HEK293 (cell line): ENCODE measurements at regions not wholly inside any gene's neighbourhood (a gene's known extent, or its start where the extent isn't known, plus 50 kb on each side); places are given as distances from the start of the nearest gene placed in this dataset.

Experiments
- CTCF ChIA-PET: fragments of 350-600 bp; formaldehyde crosslinking; extraction: SDS; loops from one replicate; lab custom pipeline; 2021; ENCODE audit warnings: antibody characterized with exemption; lab: Yijun Ruan, JAX
- POLR2A ChIA-PET: fragments of 300-600 bp; formaldehyde crosslinking; extraction: SDS; loops from one replicate; lab custom pipeline; 2020; ENCODE audit warnings: antibody characterized with exemption, inconsistent platforms; lab: Yijun Ruan, JAX
- H3K27ac ChIP-seq: fragments of 200-500 bp; sonication (Bioruptor generic); 2 replicates; pipeline ENCODE4 v1.5.1; 2014; ENCODE audit warnings: low read depth, low read length, control low read depth, inconsistent platforms; ENCODE audit errors: extremely low read depth
- H3K36me3 ChIP-seq, 2 experiments: fragments of 200-500 bp in 1 of 2; sonication (Bioruptor generic) in 1 of 2; 1 replicate in 1 of 2; 2 replicates in 1 of 2; pipeline ENCODE4 v1.5.1; 2014 to 2017; ENCODE audit warnings: inconsistent platforms in 2 of 2, low read length in 2 of 2; ENCODE audit not compliant: control insufficient read depth in 2 of 2, insufficient read depth in 1 of 2
- H3K4me1 ChIP-seq: fragments of 200-500 bp; sonication (Bioruptor generic); 2 replicates; pipeline ENCODE4 v1.5.1; 2014; ENCODE audit warnings: mild to moderate bottlenecking, low read length, inconsistent platforms; ENCODE audit not compliant: control insufficient read depth, insufficient read depth
- H3K4me3 ChIP-seq: 2 replicates; pipeline ENCODE4 v1.5.1; 2011; ENCODE audit warnings: low read depth, mild to moderate bottlenecking, control low read depth, low read length, moderate library complexity
- H3K9me3 ChIP-seq: fragments of 200-500 bp; sonication (Bioruptor generic); 2 replicates; pipeline ENCODE4 v1.5.1; 2014; ENCODE audit warnings: low read depth, low read length, inconsistent platforms; ENCODE audit not compliant: control insufficient read depth, insufficient read depth
- SALL2 ChIP-seq: fragments of 450-650 bp; formaldehyde crosslinking; IDR thresholded peaks from 2 replicates; pipeline ENCODE4 v1.5.0; 2017; ENCODE audit warnings: missing biosample characterization, mild to moderate bottlenecking, missing genetic modification characterization, borderline replicate concordance
- SETDB1 ChIP-seq: IDR thresholded peaks from one replicate; pipeline ENCODE4 v1.6.1; 2017; ENCODE audit warnings: mild to moderate bottlenecking, low read length, moderate library complexity, mixed read lengths; ENCODE audit not compliant: insufficient read length
- TSHZ1 ChIP-seq: fragments of 450-650 bp; formaldehyde crosslinking; IDR thresholded peaks from 2 replicates; pipeline ENCODE4 v1.5.1; 2016; ENCODE audit warnings: missing biosample characterization, missing genetic modification characterization, borderline replicate concordance
- ZBTB11 ChIP-seq: fragments of 450-650 bp; formaldehyde crosslinking; conservative IDR thresholded peaks from 2 replicates; pipeline ENCODE4 v1.5.1; 2016; ENCODE audit warnings: low read depth, missing biosample characterization, missing genetic modification characterization
- ZBTB7A ChIP-seq: fragments of 450-650 bp; formaldehyde crosslinking; IDR thresholded peaks from 2 replicates; pipeline ENCODE4 v1.5.1; 2016; ENCODE audit warnings: low read depth, missing biosample characterization, missing genetic modification characterization
- ZEB2 ChIP-seq: fragments of 450-650 bp; formaldehyde crosslinking; IDR thresholded peaks from 2 replicates; pipeline ENCODE4 v1.5.1; 2016; ENCODE audit warnings: missing biosample characterization, missing genetic modification characterization
- ZFP3 ChIP-seq: fragments of 450-650 bp; formaldehyde crosslinking; IDR thresholded peaks from 2 replicates; pipeline ENCODE4 v1.5.1; 2016; ENCODE audit warnings: low read depth, missing biosample characterization, missing genetic modification characterization
- ZNF211 ChIP-seq: fragments of 450-650 bp; formaldehyde crosslinking; IDR thresholded peaks from 2 replicates; pipeline ENCODE4 v1.5.1; 2016; ENCODE audit warnings: low read depth, missing biosample characterization, missing genetic modification characterization
- ZNF239 ChIP-seq: fragments of 450-650 bp; formaldehyde crosslinking; IDR thresholded peaks from 2 replicates; pipeline ENCODE4 v1.5.1; 2016; ENCODE audit warnings: missing biosample characterization, missing genetic modification characterization
- ZNF274 ChIP-seq, 2 experiments: fragments of 200-500 bp in 1 of 2; fragments of 450-650 bp in 1 of 2; sonication (Bioruptor generic) in 1 of 2; formaldehyde crosslinking in 1 of 2; IDR thresholded peaks; 2 replicates each; pipeline versions ENCODE4 v1.5.1 to v1.6.1; 2014 to 2016; ENCODE audit warnings: borderline replicate concordance in 1 of 2, inconsistent platforms in 1 of 2, low read length in 1 of 2, missing biosample characterization in 1 of 2, missing genetic modification characterization in 1 of 2
- ZNF302 ChIP-seq: fragments of 450-650 bp; formaldehyde crosslinking; IDR thresholded peaks from 2 replicates; pipeline ENCODE4 v1.5.1; 2016; ENCODE audit warnings: missing biosample characterization, missing genetic modification characterization, low read depth
- ZNF335 ChIP-seq: fragments of 450-650 bp; formaldehyde crosslinking; conservative IDR thresholded peaks from 2 replicates; pipeline ENCODE4 v1.5.1; 2016; ENCODE audit warnings: missing biosample characterization, missing genetic modification characterization
- ZNF473 ChIP-seq: fragments of 450-650 bp; formaldehyde crosslinking; IDR thresholded peaks from 2 replicates; pipeline ENCODE4 v1.5.1; 2017; ENCODE audit warnings: missing biosample characterization, missing genetic modification characterization
- ZNF521 ChIP-seq: fragments of 450-650 bp; formaldehyde crosslinking; IDR thresholded peaks from 2 replicates; pipeline ENCODE4 v1.5.1; 2017; ENCODE audit warnings: missing biosample characterization, mild to moderate bottlenecking, missing genetic modification characterization
- ZNF560 ChIP-seq: fragments of 450-650 bp; formaldehyde crosslinking; IDR thresholded peaks from 2 replicates; pipeline ENCODE4 v1.5.1; 2017; ENCODE audit warnings: missing biosample characterization, missing genetic modification characterization, borderline replicate concordance
- ZNF571 ChIP-seq: fragments of 450-650 bp; formaldehyde crosslinking; IDR thresholded peaks from 2 replicates; pipeline ENCODE4 v1.5.0; 2017; ENCODE audit warnings: missing biosample characterization, missing genetic modification characterization
- ZNF621 ChIP-seq: fragments of 450-650 bp; formaldehyde crosslinking; IDR thresholded peaks from 2 replicates; pipeline ENCODE4 v1.5.1; 2017; ENCODE audit warnings: missing biosample characterization, missing genetic modification characterization
- ZNF654 ChIP-seq: fragments of 450-650 bp; formaldehyde crosslinking; IDR thresholded peaks from 2 replicates; pipeline ENCODE4 v1.5.1; 2016; ENCODE audit warnings: low read depth, missing biosample characterization, missing genetic modification characterization
- TF ChIP-seq, protein P1 (sequence below): fragments of 450-650 bp; formaldehyde crosslinking; IDR thresholded peaks from 2 replicates; pipeline ENCODE4 v1.5.1; 2016; ENCODE audit warnings: missing biosample characterization, missing genetic modification characterization

DNA sequence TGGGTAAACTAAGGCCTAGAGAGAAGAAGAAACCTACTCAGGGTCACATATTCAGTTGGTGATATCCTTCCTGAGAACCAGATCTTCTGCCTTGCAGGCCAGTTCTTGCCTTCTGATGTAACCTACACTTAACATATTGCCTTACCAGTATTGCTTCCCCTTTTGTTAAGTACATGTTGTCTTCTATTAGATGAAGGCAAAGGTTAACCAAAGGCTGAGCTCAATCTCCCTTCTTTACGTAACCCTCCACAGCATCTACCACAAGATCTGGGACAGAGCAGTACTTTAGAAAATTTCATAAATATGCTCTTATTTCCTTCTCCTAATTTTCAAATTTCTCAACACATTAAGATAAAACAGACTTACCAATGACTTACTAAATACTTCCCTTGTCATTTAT is 474.4 kb downstream of the SH2D1A start (continued):
- no peak for TF ChIP-seq TSHZ1 (tag by site-specific recombination)
- no peak for TF ChIP-seq ZFP3
- TF ChIP-seq ZNF335 (tag by site-specific recombination), result no peak
- TF ChIP-seq ZNF654 (tag by site-specific recombination), result no peak

DNA sequence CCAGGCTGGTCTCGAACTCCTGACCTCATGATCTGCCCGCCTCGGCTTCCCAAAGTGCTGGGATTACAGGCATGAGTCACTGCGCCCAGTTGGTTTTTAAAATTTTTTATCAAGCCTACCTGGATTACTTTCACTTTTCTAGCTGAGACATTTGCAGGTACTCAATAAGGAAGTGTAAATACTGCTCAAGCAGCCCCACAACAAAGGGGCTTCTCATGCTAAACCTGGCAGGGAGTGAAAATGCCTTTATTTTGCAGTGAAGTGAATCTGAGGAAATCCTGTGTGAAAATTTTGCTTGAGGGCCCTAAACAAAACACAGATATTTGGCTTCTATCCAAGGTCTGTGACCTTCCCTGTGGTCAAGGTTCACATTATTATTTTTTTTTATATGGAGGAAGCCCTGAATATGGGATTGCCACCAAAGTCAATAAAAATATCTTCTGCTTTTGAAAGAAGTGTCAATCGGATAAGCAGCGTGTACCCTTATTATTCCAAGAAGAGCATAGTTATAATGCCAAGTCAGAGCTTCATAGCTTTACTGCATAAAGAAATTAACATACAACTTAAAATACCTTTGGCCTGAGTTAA is 481.0 kb downstream of the SH2D1A start:
- H3K4me3 ChIP-seq, result no peak overlapping the region
- H3K9me3 ChIP-seq, result no peaks in the 10 kb centered on the region
- H3K36me3 ChIP-seq, result no peaks in the 10 kb centered on the region
- POLR2A ChIA-PET, result no interaction called here
- H3K27ac ChIP-seq, result no peak overlapping the region
- CTCF ChIA-PET, result no interaction called here
- TF ChIP-seq ZEB2 (tag by site-specific recombination) (no peak), SALL2 (tag by site-specific recombination) (no peak), ZNF521 (tag by site-specific recombination) (no peak), ZNF211 (tag by site-specific recombination) (no peak), ZNF239 (tag by site-specific recombination) (no peak), ZNF473 (tag by site-specific recombination) (no peak), ZNF302 (no peak), ZNF571 (tag by site-specific recombination) (no peak), ZBTB7A (tag by site-specific recombination) (no peak), SETDB1 (no peak), ZNF560 (tag by site-specific recombination) (no peak), ZNF621 (tag by site-specific recombination) (no peak), ZBTB11 (no peak), ZNF274 (IDR thresholded peaks at IDR 0.05; ENCODE audit: low read length) (no peak), ZNF274 (tag by site-specific recombination; IDR thresholded peaks at IDR 0.05; ENCODE audit: borderline replicate concordance) (no peak)
- TF ChIP-seq, protein P1, sequence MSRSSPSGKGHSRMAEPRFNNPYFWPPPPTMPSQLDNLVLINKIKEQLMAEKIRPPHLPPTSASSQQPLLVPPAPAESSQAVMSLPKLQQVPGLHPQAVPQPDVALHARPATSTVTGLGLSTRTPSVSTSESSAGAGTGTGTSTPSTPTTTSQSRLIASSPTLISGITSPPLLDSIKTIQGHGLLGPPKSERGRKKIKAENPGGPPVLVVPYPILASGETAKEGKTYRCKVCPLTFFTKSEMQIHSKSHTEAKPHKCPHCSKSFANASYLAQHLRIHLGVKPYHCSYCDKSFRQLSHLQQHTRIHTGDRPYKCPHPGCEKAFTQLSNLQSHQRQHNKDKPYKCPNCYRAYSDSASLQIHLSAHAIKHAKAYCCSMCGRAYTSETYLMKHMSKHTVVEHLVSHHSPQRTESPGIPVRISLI (tag by site-specific recombination), result no peak
- no peaks in the 10 kb centered on the region for H3K4me1 ChIP-seq
